IPS-20b (cell line): ENCODE measurements at regions not wholly inside any gene's neighbourhood (a gene's known extent, or its start where the extent isn't known, plus 50 kb on each side); places are given as distances from the start of the nearest gene placed in this dataset.

Source experiments
- H3K27ac ChIP-seq: one replicate; pipeline ENCODE4 v1.5.1; 2013; ENCODE audit warnings: low read length
- H3K27me3 ChIP-seq: 2 replicates; pipeline ENCODE4 v1.6.1; 2013; ENCODE audit warnings: mild to moderate bottlenecking, low read length, inconsistent platforms; ENCODE audit not compliant: insufficient read depth
- H3K36me3 ChIP-seq: 2 replicates; pipeline ENCODE4 v1.6.1; 2013; ENCODE audit warnings: low read depth, mild to moderate bottlenecking, inconsistent platforms, low read length, moderate library complexity; ENCODE audit not compliant: insufficient read depth
- H3K4me1 ChIP-seq: 2 replicates; pipeline ENCODE4 v1.6.1; 2013; ENCODE audit warnings: mild to moderate bottlenecking, control low read depth, inconsistent platforms, low read length, moderate library complexity; ENCODE audit not compliant: insufficient read depth
- H3K4me3 ChIP-seq: 2 replicates; pipeline ENCODE4 v1.5.1; 2013; ENCODE audit warnings: mild to moderate bottlenecking, low read length, inconsistent platforms
- H3K9ac ChIP-seq: 2 replicates; pipeline ENCODE4 v1.6.1; 2013; ENCODE audit warnings: low read depth, mild to moderate bottlenecking, inconsistent platforms, low read length, moderate library complexity
- H3K9me3 ChIP-seq: 2 replicates; pipeline ENCODE4 v1.6.1; 2013; ENCODE audit warnings: mild to moderate bottlenecking, low read depth, low read length, inconsistent platforms; ENCODE audit not compliant: insufficient read depth

DNA sequence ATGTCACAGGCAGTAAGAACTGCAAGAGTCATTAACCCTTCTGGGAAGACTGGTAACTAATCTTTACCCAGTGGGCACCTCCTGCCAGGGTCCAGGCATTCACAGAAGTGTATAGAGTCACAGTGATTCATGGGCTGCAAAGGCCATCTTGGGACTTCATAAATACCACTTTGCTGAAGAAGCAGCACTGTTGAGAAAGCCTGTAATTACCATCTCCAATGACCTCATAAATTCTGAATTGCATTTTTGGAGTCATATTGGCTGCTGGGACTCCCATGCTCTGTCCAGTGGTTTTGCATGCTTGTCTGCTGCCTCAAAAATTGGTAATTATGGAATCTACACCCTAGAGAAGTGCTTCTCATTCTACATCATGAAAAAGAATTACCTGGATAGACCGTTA, 837.2 kb downstream of the NTRK3 start:
- no peak overlapping the region for H3K4me3 ChIP-seq
- no peaks in the 10 kb centered on the region for H3K27me3 ChIP-seq
- peaks cover 10% of the 10 kb centered on the region for H3K4me1 ChIP-seq
- no peaks in the 10 kb centered on the region for H3K9me3 ChIP-seq
- no peak overlapping the region for H3K9ac ChIP-seq
- H3K27ac ChIP-seq: no peak overlapping the region
- no peaks in the 10 kb centered on the region for H3K36me3 ChIP-seq

DNA sequence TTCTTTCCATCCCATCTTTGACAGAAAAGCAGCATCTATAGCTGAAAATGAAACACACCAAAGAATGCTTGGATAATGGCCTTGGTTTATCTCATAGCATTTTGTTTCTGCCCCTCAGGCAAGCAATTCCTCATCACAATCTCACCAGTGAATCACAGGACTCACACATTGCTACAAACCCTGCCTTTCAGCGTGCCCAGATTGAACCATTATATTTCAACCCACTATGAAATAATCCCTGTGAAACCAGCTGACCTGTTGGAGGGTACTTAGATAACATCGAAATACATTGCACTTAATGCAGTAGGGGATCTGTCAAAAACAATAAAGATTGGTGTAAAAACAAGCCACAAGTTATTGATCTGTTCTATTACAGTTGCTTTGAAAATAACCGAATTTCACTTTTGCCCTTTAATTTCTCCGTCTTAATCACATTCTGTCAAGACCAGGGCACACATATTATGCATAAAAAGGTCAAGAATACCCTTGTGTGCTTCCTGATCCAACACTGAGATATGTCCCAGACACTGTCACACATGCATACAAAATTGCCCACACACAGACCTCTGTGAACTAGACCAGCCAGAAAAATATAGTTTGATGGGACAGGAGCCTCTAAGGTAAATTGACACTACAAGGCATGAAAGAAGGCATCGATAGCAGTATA, 839.8 kb downstream of the NTRK3 start:
- Histone ChIP-seq H3K4me3 (no peak overlapping the region), H3K27ac (no peak overlapping the region), H3K9ac (no peak overlapping the region), H3K36me3 (no peaks in the 10 kb centered on the region), H3K27me3 (no peaks in the 10 kb centered on the region), H3K9me3 (no peaks in the 10 kb centered on the region), H3K4me1 (peaks cover 14% of the 10 kb centered on the region)

DNA sequence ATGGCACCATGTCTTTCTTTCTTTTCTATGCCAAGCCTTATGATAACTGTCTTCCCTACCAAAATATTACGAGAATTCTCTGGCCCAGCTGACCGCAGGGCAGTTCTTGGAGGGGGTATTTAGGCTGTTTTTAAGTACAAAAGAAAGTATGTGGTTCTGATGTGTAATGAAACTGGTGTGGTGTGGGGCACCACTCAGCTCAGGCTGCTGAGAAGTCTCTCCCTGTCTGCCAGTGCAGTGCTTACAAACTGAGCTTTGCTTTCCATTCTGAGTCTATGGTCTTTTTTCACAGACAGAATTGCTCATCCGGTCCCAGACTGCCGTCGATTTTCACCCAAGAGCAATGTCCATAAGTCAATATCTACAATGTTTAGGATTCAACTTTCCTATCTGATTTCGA, 847.6 kb downstream of the NTRK3 start:
- H3K4me1 ChIP-seq: no peaks in the 10 kb centered on the region

DNA sequence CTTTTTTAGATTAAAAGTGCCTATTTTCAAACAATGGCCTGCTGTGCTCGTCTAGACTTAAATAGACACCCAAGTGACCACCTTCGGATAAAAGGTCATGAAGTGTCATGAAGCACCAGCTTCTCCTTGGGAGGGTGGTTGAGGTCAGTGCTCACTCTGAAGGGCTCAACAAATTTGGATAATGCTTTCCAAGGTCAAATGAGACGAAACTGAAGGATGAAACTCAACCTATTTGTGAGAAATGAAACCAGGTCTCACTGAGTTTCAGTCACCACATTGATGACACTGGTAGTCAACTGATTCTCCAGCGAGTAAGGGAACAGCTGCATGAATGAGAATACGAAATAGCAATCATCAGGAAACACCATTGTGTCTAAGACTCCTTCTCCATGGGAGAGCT, 852.6 kb downstream of the NTRK3 start:
- Histone ChIP-seq H3K36me3 (no peaks in the 10 kb centered on the region), H3K27ac (no peak overlapping the region), H3K9ac (no peak overlapping the region), H3K4me1 (no peaks in the 10 kb centered on the region), H3K9me3 (no peaks in the 10 kb centered on the region), H3K4me3 (no peak overlapping the region), H3K27me3 (no peaks in the 10 kb centered on the region)

More for the DNA sequence above, 847.6 kb downstream of the NTRK3 start:
- H3K27ac ChIP-seq: no peak overlapping the region
- H3K9me3 ChIP-seq: no peaks in the 10 kb centered on the region
- no peak overlapping the region for H3K4me3 ChIP-seq
- H3K36me3 ChIP-seq: no peaks in the 10 kb centered on the region
- H3K27me3 ChIP-seq: no peaks in the 10 kb centered on the region
- H3K9ac ChIP-seq: no peak overlapping the region

DNA sequence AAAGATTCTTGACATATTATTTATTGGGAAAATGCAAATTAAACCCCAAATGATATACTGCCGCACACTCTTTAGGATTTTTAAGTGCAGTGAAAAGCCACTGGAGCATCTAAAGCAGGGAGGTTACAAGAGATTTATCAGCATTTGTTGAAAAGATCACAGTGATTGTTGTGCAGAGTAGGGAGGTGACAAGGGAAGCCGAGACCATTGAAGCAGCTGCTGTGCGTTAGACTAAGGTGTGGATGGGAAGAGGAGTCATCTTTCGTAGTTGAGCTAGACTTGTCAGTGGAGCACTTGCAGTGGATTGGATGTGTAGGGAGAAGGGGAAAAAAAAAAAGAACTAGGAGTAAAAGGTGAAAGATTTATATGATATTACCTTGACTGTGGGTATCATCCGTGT, 854.6 kb downstream of the NTRK3 start:
- Histone ChIP-seq H3K9me3 (no peaks in the 10 kb centered on the region), H3K4me3 (no peak overlapping the region), H3K9ac (no peak overlapping the region), H3K27me3 (no peaks in the 10 kb centered on the region), H3K4me1 (no peaks in the 10 kb centered on the region), H3K36me3 (no peaks in the 10 kb centered on the region), H3K27ac (no peak overlapping the region)

DNA sequence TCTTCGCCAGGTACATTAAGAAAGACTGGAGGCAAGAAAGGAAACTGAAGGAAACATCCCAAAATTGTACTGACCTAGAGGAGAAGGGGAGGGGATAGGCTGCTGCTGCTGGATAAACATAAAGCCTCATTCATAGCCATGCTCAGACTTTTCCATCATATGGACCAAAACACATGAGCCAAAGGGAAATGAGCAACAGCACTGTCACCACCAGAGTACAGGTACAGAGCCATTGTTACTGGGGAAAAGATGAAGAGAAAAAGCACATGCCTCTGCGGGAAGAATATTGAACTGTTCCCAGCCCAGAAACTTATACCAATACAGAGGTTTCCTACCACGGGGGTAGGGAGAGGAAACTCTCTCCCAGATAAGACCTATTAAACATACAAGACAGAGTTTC, 861.9 kb downstream of the NTRK3 start:
- peaks cover 20% of the 10 kb centered on the region for H3K9me3 ChIP-seq
- no peaks in the 10 kb centered on the region for H3K36me3 ChIP-seq
- H3K27me3 ChIP-seq: no peaks in the 10 kb centered on the region
- no peak overlapping the region for H3K4me3 ChIP-seq
- H3K27ac ChIP-seq: no peak overlapping the region
- H3K9ac ChIP-seq: no peak overlapping the region
- H3K4me1 ChIP-seq: no peaks in the 10 kb centered on the region

DNA sequence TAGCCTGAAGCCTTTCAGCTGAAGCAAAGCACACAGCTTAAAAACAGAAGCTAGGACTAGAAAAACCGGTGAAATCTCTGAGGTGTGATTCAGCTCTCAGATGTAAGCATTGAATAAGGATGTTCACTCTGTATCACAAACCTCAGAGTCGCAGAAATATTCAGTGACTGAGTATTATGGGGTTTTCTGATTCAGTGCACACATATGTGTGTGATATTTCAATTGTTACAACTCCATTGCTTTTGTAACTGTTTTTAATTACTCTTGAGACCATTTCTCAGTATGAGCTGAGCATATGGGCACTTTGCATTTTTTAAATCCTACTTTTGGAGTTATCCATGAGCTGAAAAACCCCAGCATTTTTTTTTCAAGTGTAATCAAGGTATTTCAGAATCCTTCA, 868.8 kb downstream of the NTRK3 start:
- Histone ChIP-seq H3K36me3 (no peaks in the 10 kb centered on the region), H3K4me1 (no peaks in the 10 kb centered on the region), H3K9ac (no peak overlapping the region), H3K27me3 (no peaks in the 10 kb centered on the region), H3K4me3 (no peak overlapping the region), H3K27ac (no peak overlapping the region), H3K9me3 (peaks cover 5% of the 10 kb centered on the region; the same call in 1 of the 2 replicates)

DNA sequence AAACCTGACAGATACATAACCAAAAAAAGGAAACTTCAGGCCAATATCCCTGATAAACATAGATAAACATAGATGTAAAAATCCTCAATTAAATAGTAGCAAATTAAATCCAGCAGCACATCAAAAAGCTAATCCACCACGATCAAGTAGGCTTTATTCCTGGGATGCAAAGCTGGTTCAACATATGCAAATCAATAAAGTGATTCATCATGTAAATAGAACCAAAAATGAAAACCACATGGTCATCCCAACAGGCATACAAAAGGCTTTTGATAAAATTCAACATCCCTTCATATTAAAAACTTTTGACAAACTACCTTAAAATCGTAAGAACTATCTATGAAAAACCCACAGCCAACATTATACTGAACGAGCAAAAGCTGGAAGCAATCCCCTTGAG, 882.2 kb downstream of the NTRK3 start:
- H3K36me3 ChIP-seq: no peaks in the 10 kb centered on the region
- H3K4me1 ChIP-seq: no peaks in the 10 kb centered on the region
- no peak overlapping the region for H3K27ac ChIP-seq
- no peak overlapping the region for H3K4me3 ChIP-seq
- H3K9me3 ChIP-seq: peaks cover 19% of the 10 kb centered on the region
- H3K9ac ChIP-seq: no peak overlapping the region
- H3K27me3 ChIP-seq: no peaks in the 10 kb centered on the region

DNA sequence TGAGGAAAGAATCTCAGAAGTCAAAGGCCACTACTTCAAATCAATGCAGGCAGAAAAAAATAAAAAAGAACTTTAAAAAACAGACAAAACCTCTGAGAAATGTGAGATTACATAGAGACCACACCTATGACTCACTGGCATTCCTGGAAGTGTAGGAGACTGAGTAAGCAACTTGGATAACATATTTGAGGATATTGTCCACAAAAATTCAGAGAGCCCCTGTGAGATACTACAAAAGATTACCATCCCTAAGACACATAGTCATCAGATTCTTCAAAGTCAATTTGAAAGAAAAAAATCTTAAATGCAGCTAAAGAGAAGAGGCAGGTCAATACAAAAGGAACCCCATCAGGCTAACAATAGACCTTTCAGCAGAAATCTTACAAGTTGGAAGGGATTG, 887.3 kb downstream of the NTRK3 start:
- no peak overlapping the region for H3K27ac ChIP-seq

DNA sequence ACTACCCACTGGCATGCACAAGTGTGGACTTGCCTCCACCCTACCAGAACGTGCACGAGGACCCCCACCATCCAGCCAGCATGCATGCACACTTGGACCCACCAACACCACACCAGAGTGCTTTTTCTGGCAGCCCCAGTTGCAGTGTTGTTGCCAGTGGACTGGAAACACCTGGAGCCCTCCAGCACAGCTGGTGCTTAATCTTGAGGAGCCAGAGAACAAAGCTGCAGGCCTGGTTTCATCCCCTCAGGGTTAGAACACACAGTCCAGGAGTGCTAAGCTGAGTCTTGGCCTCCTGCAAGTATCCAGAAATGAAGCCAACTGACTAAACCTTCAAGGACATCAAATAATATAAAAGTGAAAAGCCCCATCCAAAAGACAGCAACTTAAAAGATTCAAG, 888.0 kb downstream of the NTRK3 start:
- no peaks in the 10 kb centered on the region for H3K36me3 ChIP-seq
- H3K4me1 ChIP-seq: peaks cover 5% of the 10 kb centered on the region; the same call in 1 of the 2 replicates
- H3K9ac ChIP-seq: no peak overlapping the region
- H3K4me3 ChIP-seq: no peak overlapping the region
- H3K9me3 ChIP-seq: peaks cover 3% of the 10 kb centered on the region; the same call in 1 of the 2 replicates
- no peak overlapping the region for H3K27ac ChIP-seq
- H3K27me3 ChIP-seq: no peaks in the 10 kb centered on the region

More for the DNA sequence above, 887.3 kb downstream of the NTRK3 start:
- Histone ChIP-seq H3K4me1 (peaks cover 5% of the 10 kb centered on the region; the same call in 1 of the 2 replicates), H3K9ac (no peak overlapping the region), H3K9me3 (peaks cover 3% of the 10 kb centered on the region; the same call in 1 of the 2 replicates), H3K4me3 (no peak overlapping the region), H3K36me3 (no peaks in the 10 kb centered on the region), H3K27me3 (no peaks in the 10 kb centered on the region)

DNA sequence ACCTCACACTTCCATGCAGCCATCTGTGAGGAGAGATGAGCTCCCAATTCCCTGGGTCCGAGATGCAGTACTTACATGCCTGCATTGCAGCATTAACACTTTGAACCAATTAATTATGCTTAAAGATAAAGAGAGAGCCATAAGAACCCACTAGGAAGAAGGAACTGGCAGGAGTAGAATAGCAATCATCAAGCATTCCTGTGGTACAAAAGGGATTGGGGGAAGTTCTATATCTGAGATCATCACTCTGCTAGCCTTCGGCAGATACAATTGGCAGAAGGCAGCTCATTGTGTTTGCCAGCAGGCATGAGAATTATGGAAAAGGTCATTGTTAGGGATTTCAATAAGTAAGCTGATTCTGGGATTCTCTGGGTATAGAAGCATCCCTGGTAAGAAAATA, 891.4 kb downstream of the NTRK3 start:
- Histone ChIP-seq H3K4me1 (peaks cover 5% of the 10 kb centered on the region; the same call in 1 of the 2 replicates), H3K27ac (no peak overlapping the region), H3K9me3 (peaks cover 3% of the 10 kb centered on the region; the same call in 1 of the 2 replicates), H3K4me3 (no peak overlapping the region), H3K27me3 (no peaks in the 10 kb centered on the region), H3K36me3 (no peaks in the 10 kb centered on the region), H3K9ac (no peak overlapping the region)

DNA sequence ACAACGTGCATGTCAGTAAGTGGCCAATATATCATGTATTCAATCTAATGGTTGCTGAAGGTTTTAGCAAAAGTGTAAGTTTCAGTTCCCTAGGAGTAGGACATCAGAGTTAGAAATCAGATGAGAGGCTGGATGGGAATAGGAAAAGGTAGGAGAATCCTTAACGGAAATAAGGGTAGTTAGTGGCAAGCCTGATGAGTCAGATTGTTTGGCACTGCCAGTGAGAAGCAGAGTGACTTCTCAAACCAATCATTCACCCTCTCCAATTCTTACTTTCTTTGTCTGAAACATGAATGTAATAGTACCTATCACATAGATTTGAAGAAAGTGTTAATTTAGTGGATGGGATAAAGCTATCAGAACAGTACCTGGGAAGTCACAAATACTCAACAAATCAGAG, 894.0 kb downstream of the NTRK3 start:
- Histone ChIP-seq H3K4me3 (no peak overlapping the region), H3K36me3 (no peaks in the 10 kb centered on the region), H3K27me3 (no peaks in the 10 kb centered on the region), H3K27ac (no peak overlapping the region), H3K9me3 (no peaks in the 10 kb centered on the region), H3K4me1 (0 out of 2 replicates have a peak, but pooled peaks cover 5% of the 10 kb centered on the region), H3K9ac (no peak overlapping the region)
